ENCODE measurements at regions not wholly inside any gene's neighbourhood (a gene's known extent, or its start where the extent isn't known, plus 50 kb on each side); places are given as distances from the start of the nearest gene placed in this dataset.

DNA sequence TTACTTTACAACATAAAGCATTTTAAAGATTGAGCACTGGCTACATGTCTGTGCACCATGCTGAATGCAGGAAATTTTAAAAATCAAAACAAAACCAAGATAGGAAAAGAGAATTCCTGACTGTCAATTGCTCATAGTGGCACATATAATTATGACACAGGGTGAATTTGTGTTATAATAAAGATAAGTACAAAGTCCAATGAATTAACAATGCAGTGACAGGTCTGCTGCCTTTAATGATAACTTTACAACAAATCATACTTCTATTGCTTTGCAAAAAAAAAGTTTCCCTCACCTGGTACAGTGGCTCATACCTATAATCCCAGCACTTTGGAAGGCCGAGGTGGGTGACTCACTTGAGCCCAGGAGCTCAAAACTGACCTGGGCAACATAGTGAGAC lies 93.8 kb upstream of the OSBPL8 start:
- TF ChIP-seq CTCF (IDR thresholded peaks at IDR 0.05) (no peak), EZH2 (IDR thresholded peaks at IDR 0.05) (no peak), EZH2phosphoT487 (IDR thresholded peaks at IDR 0.05) (no peak)
